RWPE1 (cell line): ENCODE measurements at regions not wholly inside any gene's neighbourhood (a gene's known extent, or its start where the extent isn't known, plus 50 kb on each side); places are given as distances from the start of the nearest gene placed in this dataset.

Source experiments
- CTCF ChIA-PET: fragments of 350-600 bp; sonication (Branson Sonifier 250); formaldehyde crosslinking; extraction: SDS; loops from one replicate; lab custom pipeline; 2021; lab: Yijun Ruan, JAX
- POLR2A ChIA-PET: fragments of 400-600 bp; formaldehyde crosslinking; extraction: SDS; loops from one replicate; lab custom pipeline; 2020; ENCODE audit warnings: antibody characterized with exemption; ENCODE audit not compliant: low non-redundant PET; lab: Yijun Ruan, JAX
- DNase-seq: peaks from one replicate; pipeline ENCODE4 v3.0.0; 2012; ENCODE audit warnings: low spot score
- H3K27ac ChIP-seq: fragments of 450-650 bp; 2 replicates; pipeline ENCODE4 v1.5.1; 2017
- TF ChIP-seq, protein P1 (sequence below): fragments of 450-650 bp; conservative IDR thresholded peaks from 2 replicates; pipeline ENCODE4 v1.5.1; 2017; ENCODE audit warnings: low read depth, mild to moderate bottlenecking

DNA sequence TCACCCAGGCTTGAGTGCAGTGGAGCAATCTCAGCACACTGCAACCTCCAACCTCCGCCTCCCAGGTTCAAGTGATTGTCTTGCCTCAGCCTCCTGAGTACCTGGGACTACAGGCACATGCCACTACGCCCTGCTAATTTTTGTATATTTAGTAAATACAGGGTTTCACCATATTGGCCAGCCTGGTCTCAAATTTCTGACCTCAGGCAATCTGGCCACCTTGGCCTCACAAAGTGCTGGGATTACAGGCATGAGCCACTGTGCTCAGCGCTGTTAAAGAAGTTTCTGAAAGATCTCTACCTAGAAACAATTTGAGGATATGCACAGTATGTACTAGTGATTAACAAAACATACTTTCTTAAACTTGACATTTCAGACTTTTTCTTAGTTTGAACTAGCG lies 182.6 kb upstream of the ESRRG start:
- H3K27ac ChIP-seq, result no peak overlapping the region
- ChIA-PET CTCF (no interaction called here), POLR2A (no interaction called here)
- no peak for DNase-seq
- TF ChIP-seq, protein P1, sequence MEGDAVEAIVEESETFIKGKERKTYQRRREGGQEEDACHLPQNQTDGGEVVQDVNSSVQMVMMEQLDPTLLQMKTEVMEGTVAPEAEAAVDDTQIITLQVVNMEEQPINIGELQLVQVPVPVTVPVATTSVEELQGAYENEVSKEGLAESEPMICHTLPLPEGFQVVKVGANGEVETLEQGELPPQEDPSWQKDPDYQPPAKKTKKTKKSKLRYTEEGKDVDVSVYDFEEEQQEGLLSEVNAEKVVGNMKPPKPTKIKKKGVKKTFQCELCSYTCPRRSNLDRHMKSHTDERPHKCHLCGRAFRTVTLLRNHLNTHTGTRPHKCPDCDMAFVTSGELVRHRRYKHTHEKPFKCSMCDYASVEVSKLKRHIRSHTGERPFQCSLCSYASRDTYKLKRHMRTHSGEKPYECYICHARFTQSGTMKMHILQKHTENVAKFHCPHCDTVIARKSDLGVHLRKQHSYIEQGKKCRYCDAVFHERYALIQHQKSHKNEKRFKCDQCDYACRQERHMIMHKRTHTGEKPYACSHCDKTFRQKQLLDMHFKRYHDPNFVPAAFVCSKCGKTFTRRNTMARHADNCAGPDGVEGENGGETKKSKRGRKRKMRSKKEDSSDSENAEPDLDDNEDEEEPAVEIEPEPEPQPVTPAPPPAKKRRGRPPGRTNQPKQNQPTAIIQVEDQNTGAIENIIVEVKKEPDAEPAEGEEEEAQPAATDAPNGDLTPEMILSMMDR, result no peak

DNA sequence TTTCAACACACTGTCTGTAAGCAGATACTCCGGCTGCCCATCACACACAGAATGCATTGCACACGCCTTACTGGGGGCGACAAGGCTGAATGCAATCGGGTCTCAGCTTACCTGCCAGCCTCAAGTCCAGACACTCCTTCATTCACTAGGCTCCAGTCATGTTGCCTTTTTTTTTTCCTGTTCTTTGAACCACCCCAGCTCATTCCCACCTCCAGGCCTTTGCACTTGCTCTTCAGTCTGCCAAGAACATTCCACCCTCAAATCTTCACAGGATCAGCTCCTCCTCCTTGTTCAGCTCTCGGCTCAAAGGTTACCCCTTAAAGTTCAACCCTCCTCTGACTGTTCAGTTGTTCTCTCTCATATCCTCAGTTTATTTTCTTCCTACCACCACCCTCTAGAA lies 181.9 kb upstream of the ESRRG start:
- DNase-seq, result no peak
- ChIA-PET CTCF (no interaction called here), POLR2A (no interaction called here)
- no peak overlapping the region for H3K27ac ChIP-seq
- TF ChIP-seq, protein P1, result no peak

DNA sequence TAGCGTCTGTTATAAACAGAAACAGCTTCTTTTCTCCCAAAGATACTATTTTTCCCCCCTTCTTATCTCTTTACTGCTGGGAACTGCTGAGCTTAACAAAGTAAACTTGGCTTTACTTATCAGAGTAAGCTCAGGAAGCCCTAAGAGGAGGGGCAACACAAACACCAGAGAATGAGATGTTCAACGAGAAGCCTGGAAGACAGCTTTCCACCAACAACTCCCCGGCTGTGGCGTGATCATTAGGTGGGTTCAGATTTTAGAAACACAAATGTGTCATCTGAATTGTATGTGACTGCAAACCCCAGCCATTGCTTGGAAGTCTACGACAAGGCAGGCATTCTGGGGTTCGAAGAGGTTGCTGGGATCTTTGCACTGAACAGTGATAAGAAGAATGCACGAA lies 181.2 kb upstream of the ESRRG start:
- TF ChIP-seq, protein P1, result no peak
- CTCF ChIA-PET, result no interaction called here
- DNase-seq, result no peak
- POLR2A ChIA-PET, result no interaction called here
- no peak overlapping the region for H3K27ac ChIP-seq

DNA sequence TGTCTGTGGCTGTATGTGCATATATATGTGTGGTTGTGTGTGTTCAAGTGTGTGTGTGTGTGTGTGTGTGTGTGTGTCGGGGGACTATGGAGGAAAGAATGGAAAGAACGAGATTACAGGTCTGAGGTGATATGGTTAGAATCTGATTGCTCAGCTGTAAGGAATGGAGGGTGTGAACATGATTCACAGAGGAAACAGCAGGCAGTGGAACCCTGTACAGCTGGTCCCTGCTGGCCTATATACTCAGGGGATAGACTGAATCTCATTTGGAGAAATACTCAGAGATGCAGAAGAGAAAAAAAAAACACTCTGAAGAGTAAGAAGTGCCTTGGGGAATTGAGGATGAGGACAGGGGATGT lies 180.1 kb upstream of the ESRRG start:
- POLR2A ChIA-PET, result no interaction called here
- TF ChIP-seq, protein P1, result no peak

DNA sequence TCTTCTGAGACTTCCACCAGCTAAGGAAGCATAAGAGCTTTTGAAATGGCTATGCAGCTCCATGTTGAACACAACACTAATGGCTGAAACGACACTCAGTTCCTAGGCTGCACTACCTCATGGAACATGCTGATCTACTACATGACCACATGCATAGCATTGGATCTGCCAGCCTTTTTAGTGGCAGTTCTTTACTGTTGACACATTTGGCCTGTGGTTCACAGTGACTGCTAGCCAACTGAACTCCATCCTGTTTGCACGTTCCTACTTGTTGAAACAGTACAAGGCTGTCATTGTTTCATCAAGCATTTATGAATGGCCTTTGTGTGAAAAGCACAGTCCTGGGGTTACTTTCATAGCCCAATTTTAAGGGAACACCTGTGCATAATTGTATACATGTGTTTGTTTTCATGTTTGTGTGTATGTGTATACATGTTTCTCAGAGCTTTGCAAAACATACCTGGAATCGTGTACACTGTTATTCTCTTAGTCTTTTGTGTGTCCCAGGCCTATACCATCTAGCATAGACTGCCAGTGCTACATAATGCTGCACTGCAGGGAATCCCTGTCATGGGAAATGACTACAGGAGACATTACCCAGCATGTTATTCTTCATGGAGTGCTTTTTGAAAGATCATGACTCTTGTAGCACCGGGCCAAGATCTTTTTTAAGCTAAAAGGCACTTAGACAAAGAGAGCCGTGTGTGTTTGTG lies 179.6 kb upstream of the ESRRG start:
- TF ChIP-seq, protein P1, result no peak
- POLR2A ChIA-PET, result no interaction called here
- H3K27ac ChIP-seq, result peak overlapping the region; percentile 59; the same call in 1 of the 2 replicates
- DNase-seq, result peak; percentile 56
- CTCF ChIA-PET, result interaction anchor here (0.6 kb wide), 2 partner anchors 46 to 59 kb away, joined by 3 read pairs; no protein-coding TSS in a partner anchor

More for the DNA sequence above, 180.1 kb upstream of the ESRRG start:
- DNase-seq, result peak; percentile 88
- no peak overlapping the region for H3K27ac ChIP-seq
- CTCF ChIA-PET, result no interaction called here

DNA sequence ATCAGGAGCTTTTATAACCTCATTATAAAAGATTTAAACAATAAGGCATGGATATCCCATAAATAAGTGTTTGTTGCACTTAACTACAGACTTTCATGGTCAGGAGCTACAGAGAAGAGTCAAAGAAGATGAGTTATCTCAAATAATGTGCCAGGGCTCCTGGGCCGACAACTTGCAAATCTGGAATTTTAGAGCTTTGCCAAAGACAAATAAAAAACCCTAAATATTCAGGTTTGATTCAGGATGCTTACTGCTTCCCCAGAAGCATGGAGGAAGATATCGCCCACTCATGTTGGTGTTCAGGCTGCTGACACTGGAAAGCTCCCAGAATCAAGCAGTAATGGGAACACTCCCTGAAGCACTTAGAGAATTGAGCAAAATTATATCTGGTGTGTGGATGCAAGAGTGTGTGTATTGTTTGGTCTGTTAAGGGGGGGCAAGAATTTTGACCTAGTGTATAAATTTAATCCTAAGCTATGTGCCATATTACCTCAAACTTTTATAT lies 176.9 kb upstream of the ESRRG start:
- ChIA-PET POLR2A (no interaction called here), CTCF (no interaction called here)
- no peak overlapping the region for H3K27ac ChIP-seq
- TF ChIP-seq, protein P1, result no peak
- no peak for DNase-seq
